BE2C (cell line): ENCODE measurements at regions not wholly inside any gene's neighbourhood (a gene's known extent, or its start where the extent isn't known, plus 50 kb on each side); places are given as distances from the start of the nearest gene placed in this dataset.

Source experiments
- DNase-seq: peaks from one replicate; pipeline ENCODE4 v3.0.0-alpha.2; 2020
- H3K27me3 ChIP-seq: fragments of 250-450 bp; sonication (Bioruptor Pico); 2 replicates; pipeline ENCODE4 v1.5.1; 2020; ENCODE audit warnings: mild to moderate bottlenecking
- H3K36me3 ChIP-seq: fragments of 250-450 bp; sonication (Bioruptor Pico); 2 replicates; pipeline ENCODE4 v1.5.1; 2020; ENCODE audit warnings: mild to moderate bottlenecking
- H3K4me1 ChIP-seq: fragments of 250-450 bp; sonication (Bioruptor Pico); 2 replicates; pipeline ENCODE4 v1.5.1; 2020
- H3K4me3 ChIP-seq: 2 replicates; pipeline ENCODE4 v1.5.1; 2011; ENCODE audit warnings: low read depth, low read length
- H3K9me3 ChIP-seq: fragments of 250-450 bp; sonication (Bioruptor Pico); 2 replicates; pipeline ENCODE4 v1.5.1; 2020
- TF ChIP-seq, protein P1 (sequence below): IDR thresholded peaks from 2 replicates; pipeline ENCODE4 v1.5.1; 2012; ENCODE audit warnings: mild to moderate bottlenecking, low read depth, low read length

DNA sequence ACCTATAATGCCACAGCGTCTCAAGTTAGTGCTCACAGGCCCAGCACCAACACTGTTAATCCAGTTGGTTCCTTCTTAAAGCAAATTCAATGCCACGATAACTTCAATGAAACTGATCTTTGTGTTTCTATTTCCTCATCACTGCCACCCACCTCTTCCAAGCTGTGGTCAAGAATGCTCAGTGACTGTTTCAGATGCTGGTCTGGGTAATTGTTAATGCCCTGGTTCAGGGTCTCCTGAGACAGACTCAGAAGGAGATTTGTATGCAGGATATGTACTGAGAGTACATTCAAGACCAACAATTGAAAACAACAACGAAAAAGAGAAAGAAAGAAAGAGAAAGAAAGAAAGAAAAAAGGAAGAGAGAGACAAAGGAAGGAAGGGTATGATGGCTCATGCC lies 505.3 kb downstream of the TLE4 start:
- Histone ChIP-seq H3K27me3 (no peaks in the 10 kb centered on the region), H3K4me1 (peaks cover 17% of the 10 kb centered on the region), H3K36me3 (no peaks in the 10 kb centered on the region), H3K4me3 (no peak overlapping the region), H3K9me3 (no peaks in the 10 kb centered on the region)
- no peak for DNase-seq
- TF ChIP-seq, protein P1, sequence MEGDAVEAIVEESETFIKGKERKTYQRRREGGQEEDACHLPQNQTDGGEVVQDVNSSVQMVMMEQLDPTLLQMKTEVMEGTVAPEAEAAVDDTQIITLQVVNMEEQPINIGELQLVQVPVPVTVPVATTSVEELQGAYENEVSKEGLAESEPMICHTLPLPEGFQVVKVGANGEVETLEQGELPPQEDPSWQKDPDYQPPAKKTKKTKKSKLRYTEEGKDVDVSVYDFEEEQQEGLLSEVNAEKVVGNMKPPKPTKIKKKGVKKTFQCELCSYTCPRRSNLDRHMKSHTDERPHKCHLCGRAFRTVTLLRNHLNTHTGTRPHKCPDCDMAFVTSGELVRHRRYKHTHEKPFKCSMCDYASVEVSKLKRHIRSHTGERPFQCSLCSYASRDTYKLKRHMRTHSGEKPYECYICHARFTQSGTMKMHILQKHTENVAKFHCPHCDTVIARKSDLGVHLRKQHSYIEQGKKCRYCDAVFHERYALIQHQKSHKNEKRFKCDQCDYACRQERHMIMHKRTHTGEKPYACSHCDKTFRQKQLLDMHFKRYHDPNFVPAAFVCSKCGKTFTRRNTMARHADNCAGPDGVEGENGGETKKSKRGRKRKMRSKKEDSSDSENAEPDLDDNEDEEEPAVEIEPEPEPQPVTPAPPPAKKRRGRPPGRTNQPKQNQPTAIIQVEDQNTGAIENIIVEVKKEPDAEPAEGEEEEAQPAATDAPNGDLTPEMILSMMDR = no peak

DNA sequence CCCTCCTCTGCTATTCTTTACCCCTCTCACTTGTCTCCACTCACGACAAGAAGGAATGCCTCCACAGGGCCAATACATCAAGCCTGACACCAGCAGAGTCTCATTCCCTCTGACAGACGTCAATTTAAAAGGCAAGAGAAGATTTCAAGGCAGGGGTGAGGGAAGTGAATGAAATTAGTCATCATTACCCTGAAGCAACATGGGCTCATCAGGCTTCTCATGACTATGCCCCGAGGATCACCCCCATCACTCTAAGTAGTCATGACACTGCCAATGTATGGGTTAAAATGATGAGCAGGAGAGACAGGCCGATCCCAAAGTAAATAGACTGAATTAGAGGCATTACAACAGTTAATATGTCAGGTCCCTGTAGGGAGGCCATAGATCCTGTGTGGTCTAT lies 504.4 kb downstream of the TLE4 start:
- H3K4me1 ChIP-seq = peaks cover 17% of the 10 kb centered on the region
- H3K9me3 ChIP-seq = no peaks in the 10 kb centered on the region
- no peak overlapping the region for H3K4me3 ChIP-seq
- no peaks in the 10 kb centered on the region for H3K36me3 ChIP-seq
- DNase-seq = no peak
- TF ChIP-seq, protein P1 = no peak
- H3K27me3 ChIP-seq = no peaks in the 10 kb centered on the region

DNA sequence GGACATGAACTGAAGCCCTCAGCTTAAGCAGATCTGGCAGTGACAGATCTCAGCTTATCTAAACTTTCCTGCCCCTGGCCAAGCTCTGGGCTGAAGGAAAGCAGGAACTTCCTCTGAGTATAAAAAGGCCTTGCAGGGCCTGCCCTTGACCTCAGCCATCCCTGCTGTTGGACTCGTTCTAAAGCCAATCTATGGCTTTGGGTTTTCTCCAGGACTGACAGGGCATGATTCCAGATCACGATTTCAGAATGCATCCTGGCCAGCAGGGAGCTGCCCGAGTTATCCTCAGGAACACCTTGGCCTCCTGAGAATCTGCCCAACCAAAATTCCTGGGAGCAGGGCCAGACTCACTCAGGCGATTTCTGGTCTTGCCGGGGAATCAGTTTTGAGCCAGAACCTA lies 502.7 kb downstream of the TLE4 start:
- Histone ChIP-seq H3K4me1 (peaks cover 17% of the 10 kb centered on the region), H3K4me3 (no peak overlapping the region), H3K27me3 (no peaks in the 10 kb centered on the region), H3K36me3 (no peaks in the 10 kb centered on the region), H3K9me3 (no peaks in the 10 kb centered on the region)
- TF ChIP-seq, protein P1 = no peak
- DNase-seq = peak; percentile 51

- no peak overlapping the region for H3K4me3 ChIP-seq
- H3K27me3 ChIP-seq = no peaks in the 10 kb centered on the region
- H3K4me1 ChIP-seq = peaks cover 17% of the 10 kb centered on the region
- TF ChIP-seq, protein P1 = no peak
- no peaks in the 10 kb centered on the region for H3K36me3 ChIP-seq
- no peak for DNase-seq
- H3K9me3 ChIP-seq = no peaks in the 10 kb centered on the region
Observed at GRCh38 chr9:80072451-80072850, 500.7 kb downstream of the TLE4 start.

- no peaks in the 10 kb centered on the region for H3K36me3 ChIP-seq
- H3K4me1 ChIP-seq = peaks cover 25% of the 10 kb centered on the region
- H3K4me3 ChIP-seq = no peak overlapping the region
- TF ChIP-seq, protein P1 = no peak
- DNase-seq = no peak
- no peaks in the 10 kb centered on the region for H3K9me3 ChIP-seq
- no peaks in the 10 kb centered on the region for H3K27me3 ChIP-seq
Observed at GRCh38 chr9:80070071-80070742, 498.4 kb downstream of the TLE4 start.

DNA sequence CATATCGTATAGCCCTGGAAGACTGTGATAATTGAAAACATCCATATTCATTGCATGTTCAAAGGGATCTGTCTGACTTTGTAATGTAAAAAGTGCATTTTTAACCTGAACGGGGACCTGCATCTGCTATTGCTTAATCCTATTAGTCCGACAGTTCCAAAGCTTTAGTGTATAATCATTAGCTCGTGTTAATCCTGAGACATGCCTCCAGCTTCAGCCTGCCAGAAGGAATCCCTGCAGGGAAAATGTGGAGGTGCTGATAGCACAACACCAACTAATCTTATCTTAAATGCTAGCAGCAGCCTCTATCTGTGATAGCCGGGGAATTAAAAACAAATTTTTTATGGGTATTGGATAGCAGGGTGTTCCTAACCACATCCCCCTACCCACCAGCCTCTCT lies 495.2 kb downstream of the TLE4 start:
- no peak for DNase-seq
- H3K4me3 ChIP-seq = no peak overlapping the region
- TF ChIP-seq, protein P1 = no peak

More for the DNA sequence above, 495.2 kb downstream of the TLE4 start:
- H3K36me3 ChIP-seq = no peaks in the 10 kb centered on the region
- no peaks in the 10 kb centered on the region for H3K27me3 ChIP-seq
- no peaks in the 10 kb centered on the region for H3K9me3 ChIP-seq
- peaks cover 8% of the 10 kb centered on the region for H3K4me1 ChIP-seq
